Pancreas (tissue), 10 donors: ENCODE measurements at regions not wholly inside any gene's neighbourhood (a gene's known extent, or its start where the extent isn't known, plus 50 kb on each side); places are given as distances from the start of the nearest gene placed in this dataset.

Source experiments
- ATAC-seq, 4 donors: fragments of 200-7000 bp; cut with Tn5 transposase; one replicate each; pipeline versions ENCODE4 v1.8.0 to v1.9.1; 2020; ENCODE audit warnings: mild to moderate bottlenecking in 4 of 4, moderate library complexity in 4 of 4
- DNase-seq, 6 donors: peaks; one replicate each; pipeline ENCODE4 v3.0.0-alpha.2; 2020
- FAIRE-seq: peaks from 2 replicates; lab custom pipeline; 2012; peaks lifted over from hg19 to GRCh38; lab: Jason Lieb, UNC
- H3K27ac ChIP-seq, 4 donors: fragments of 200-600 bp; sonication (generic); 1 replicate in 3 of 4; 2 replicates in 1 of 4; pipeline versions ENCODE4 v1.5.0 to v1.8.0; 2020
- H3K27me3 ChIP-seq, 4 donors: fragments of 200-600 bp; one replicate each; pipeline ENCODE4 v1.8.0; 2021
- H3K36me3 ChIP-seq, 3 donors: fragments of 200-600 bp; sonication (generic) in 1 of 3; one replicate each; pipeline versions ENCODE4 v1.5.0 to v1.8.0; 2020 to 2021
- H3K4me1 ChIP-seq, 3 donors: fragments of 200-600 bp; one replicate each; pipeline ENCODE4 v1.8.0; 2021
- H3K4me3 ChIP-seq, 4 donors: fragments of 200-600 bp; sonication (generic) in 2 of 4; one replicate each; pipeline versions ENCODE4 v1.5.0 to v1.8.0; 2020 to 2021
- H3K9me3 ChIP-seq, 4 donors: fragments of 200-600 bp; one replicate each; pipeline ENCODE4 v1.8.0; 2021
- WGBS, 2 donors: extraction: QIAGEN DNeasy Blood & Tissue Kit; methylation state at CpG; one replicate each; pipeline ENCODE4 v1.1.7; 2013; 5-methylcytosine and 5-hydroxymethylcytosine counted together
- intact Hi-C, 3 donors: fragments of 100-400 bp; cut with DNase I; formaldehyde crosslinking; loops; one replicate each; pipeline versions ENCODE4 v1.11.1 to v1.14.2; 2022
- TF ChIP-seq, protein P1 (sequence below), 4 donors: fragments of 200-600 bp; sonication (generic) in 3 of 4; IDR thresholded peaks; one replicate each; pipeline versions ENCODE4 v1.5.0 to v1.8.0; 2021; ENCODE audit warnings: antibody characterized with exemption in 4 of 4
- donor health status: healthy with polysubstance abuse.
- donor health status: DM: no; HTN: no; CAD: no; lungs with moderate emphysema.
- donor health status: DM: no; HTN: no; CAD: no.
- donor health status: control.
- donor health status: control.
- donor health status: Bipolar disorder and iron deficiency.
- donor health status: DM: yes; HTN: yes; CAD: no.
- donor health status: DM: no; HTN: no; CAD: no.
- donor health status: DM: no; HTN: no; CAD: no.
- donor health status: DM: yes; HTN: yes; CAD: no.

DNA sequence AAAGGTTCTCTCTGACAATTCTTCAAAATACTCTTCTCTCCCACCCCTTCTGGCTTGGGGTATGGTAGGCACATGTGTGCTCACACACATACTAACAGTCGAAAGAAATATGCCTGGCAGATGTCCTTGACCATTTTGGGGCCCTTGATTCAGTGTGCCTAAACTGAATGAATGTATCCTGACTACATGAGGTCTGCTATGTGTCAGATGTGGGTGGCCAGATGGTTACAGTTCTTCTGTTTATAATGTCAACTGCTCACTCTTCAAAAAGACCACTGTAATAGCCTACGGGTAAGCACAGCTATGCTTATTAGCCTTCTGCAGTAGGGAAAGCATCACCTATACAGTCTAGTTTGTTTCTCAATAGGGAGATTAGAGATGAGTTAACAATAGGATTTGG is 63.7 kb upstream of the VEGFC start:
- no peak overlapping the region for H3K4me3 ChIP-seq
- ATAC-seq (no peak), DNase-seq (no peak), FAIRE-seq (no peak)
- TF ChIP-seq, protein P1, sequence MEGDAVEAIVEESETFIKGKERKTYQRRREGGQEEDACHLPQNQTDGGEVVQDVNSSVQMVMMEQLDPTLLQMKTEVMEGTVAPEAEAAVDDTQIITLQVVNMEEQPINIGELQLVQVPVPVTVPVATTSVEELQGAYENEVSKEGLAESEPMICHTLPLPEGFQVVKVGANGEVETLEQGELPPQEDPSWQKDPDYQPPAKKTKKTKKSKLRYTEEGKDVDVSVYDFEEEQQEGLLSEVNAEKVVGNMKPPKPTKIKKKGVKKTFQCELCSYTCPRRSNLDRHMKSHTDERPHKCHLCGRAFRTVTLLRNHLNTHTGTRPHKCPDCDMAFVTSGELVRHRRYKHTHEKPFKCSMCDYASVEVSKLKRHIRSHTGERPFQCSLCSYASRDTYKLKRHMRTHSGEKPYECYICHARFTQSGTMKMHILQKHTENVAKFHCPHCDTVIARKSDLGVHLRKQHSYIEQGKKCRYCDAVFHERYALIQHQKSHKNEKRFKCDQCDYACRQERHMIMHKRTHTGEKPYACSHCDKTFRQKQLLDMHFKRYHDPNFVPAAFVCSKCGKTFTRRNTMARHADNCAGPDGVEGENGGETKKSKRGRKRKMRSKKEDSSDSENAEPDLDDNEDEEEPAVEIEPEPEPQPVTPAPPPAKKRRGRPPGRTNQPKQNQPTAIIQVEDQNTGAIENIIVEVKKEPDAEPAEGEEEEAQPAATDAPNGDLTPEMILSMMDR (IDR thresholded peaks at IDR 0.05), result no peak
- intact Hi-C loops, result no loop called here
- no peaks in the 10 kb centered on the region for H3K9me3 ChIP-seq
- H3K27me3 ChIP-seq, result no peaks in the 10 kb centered on the region
- H3K36me3 ChIP-seq, result no peaks in the 10 kb centered on the region
- no peak overlapping the region for H3K27ac ChIP-seq
- WGBS, 2 donors, result 45 to 49% methylated on average over 2 of the region's 2 CpGs
- H3K4me1 ChIP-seq, result no peaks in the 10 kb centered on the region

DNA sequence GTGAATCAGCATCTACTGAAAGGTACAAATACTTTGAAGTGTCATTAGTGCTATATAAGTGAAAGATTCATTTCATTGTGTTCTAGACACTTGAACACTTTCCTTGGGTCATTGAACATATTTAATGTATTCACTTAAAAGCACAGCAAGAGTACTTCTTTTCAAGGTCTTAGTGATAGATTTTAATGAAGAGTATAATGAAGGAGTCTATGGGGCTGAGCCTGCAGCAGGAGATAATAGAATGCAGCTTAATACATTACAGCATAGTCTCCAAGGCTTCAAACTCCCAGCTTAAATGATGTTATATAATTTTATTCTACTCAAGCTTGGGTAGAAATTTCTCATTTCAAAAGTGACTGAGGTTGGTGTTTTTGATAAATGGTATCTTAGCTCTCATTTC is 66.1 kb upstream of the VEGFC start:
- DNase-seq (no peak), ATAC-seq (no peak), FAIRE-seq (no peak)
- Histone ChIP-seq H3K9me3 (no peaks in the 10 kb centered on the region), H3K36me3 (no peaks in the 10 kb centered on the region), H3K4me1 (no peaks in the 10 kb centered on the region), H3K27ac (no peak overlapping the region), H3K27me3 (no peaks in the 10 kb centered on the region), H3K4me3 (no peak overlapping the region)
- intact Hi-C loops, result no loop called here
- TF ChIP-seq, protein P1 (IDR thresholded peaks at IDR 0.05), result no peak

DNA sequence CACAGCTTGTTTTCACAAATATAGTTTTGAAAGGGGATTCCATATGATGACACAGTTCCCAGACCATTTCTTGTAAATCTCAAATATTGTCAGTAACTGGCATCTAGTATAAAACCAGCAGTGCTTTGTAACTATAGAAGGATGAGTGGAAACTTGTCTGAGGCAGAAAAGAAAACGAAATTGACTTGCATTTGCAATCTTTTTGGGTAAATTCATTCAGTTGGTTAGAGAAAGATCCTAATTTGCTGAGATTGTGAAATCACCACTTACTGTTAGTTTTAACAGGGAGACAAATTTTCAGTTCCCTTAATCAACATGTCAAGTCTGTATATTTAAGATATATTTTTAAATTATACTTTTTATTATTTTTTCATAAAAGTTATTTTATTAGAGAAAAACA is 71.5 kb upstream of the VEGFC start:
- intact Hi-C loops, result no loop called here
- TF ChIP-seq, protein P1 (IDR thresholded peaks at IDR 0.05), result no peak
- ATAC-seq (no peak), FAIRE-seq (no peak), DNase-seq (no peak)
- Histone ChIP-seq H3K9me3 (no peaks in the 10 kb centered on the region), H3K36me3 (no peaks in the 10 kb centered on the region), H3K4me1 (no peaks in the 10 kb centered on the region), H3K27ac (no peak overlapping the region), H3K4me3 (no peak overlapping the region), H3K27me3 (no peaks in the 10 kb centered on the region)
- WGBS, 2 donors, result 0 to 25% methylated on average over 1 of the region's 1 CpG

DNA sequence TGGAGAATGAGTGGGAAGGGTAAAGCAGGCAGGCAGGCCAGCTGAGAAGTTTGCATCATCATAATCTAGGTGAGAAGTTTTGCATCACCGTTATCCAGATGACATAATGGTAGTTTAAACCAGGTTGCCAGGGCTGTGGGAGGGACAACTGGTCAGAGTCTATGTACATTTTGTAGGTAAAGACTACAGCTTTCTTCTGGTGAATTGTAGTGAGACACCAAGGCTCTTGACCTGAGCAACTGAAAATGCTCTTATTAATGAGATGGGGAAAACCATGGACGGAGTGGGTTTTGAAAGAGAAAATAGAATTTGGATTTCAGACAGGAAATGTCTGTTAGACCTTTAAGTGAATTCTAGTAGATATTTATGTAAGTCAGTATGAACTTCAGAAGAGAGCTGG is 76.0 kb upstream of the VEGFC start:
- 45 to 64% methylated on average over 2 of the region's 2 CpGs for WGBS, 2 donors
- intact Hi-C loops, result no loop called here
- no peak for FAIRE-seq

DNA sequence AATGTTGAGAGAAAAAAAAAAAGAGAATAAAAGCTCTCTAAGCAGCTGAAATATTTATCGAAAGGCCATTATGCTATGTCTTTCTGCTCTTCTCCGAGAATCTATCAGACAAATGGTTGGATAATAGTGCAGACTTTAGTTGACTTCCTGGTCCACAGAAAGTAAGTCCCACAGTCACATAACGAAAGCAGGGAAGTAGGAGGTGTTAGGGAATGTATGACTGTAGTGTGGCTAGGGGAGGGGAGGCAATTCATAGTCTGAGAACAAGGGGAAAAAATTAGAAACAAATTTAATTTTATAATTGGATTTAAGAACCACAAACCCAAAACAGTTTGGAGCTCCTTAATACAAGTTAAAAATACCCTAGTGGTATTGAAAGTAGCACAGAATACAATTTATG is 79.7 kb upstream of the VEGFC start:
- intact Hi-C loops, result no loop called here
- TF ChIP-seq, protein P1 (IDR thresholded peaks at IDR 0.05), result no peak
- no peaks in the 10 kb centered on the region for H3K27me3 ChIP-seq
- no peak for FAIRE-seq
- no peak for DNase-seq
- no peaks in the 10 kb centered on the region for H3K4me1 ChIP-seq
- no peak overlapping the region for H3K27ac ChIP-seq
- no peaks in the 10 kb centered on the region for H3K9me3 ChIP-seq
- ATAC-seq, result no peak
- H3K4me3 ChIP-seq, result no peak overlapping the region
- H3K36me3 ChIP-seq, result no peaks in the 10 kb centered on the region
- WGBS, 2 donors, result 54 to 69% methylated on average over 3 of the region's 3 CpGs

More for the DNA sequence above, 76.0 kb upstream of the VEGFC start:
- H3K27ac ChIP-seq, result no peak overlapping the region
- H3K27me3 ChIP-seq, result no peaks in the 10 kb centered on the region
- H3K9me3 ChIP-seq, result no peaks in the 10 kb centered on the region
- no peak overlapping the region for H3K4me3 ChIP-seq
- DNase-seq (no peak), ATAC-seq (no peak)
- no peaks in the 10 kb centered on the region for H3K36me3 ChIP-seq
- TF ChIP-seq, protein P1 (IDR thresholded peaks at IDR 0.05), result no peak
- no peaks in the 10 kb centered on the region for H3K4me1 ChIP-seq
